Fibroblast of pulmonary artery (primary cell): ENCODE measurements at regions not wholly inside any gene's neighbourhood (a gene's known extent, or its start where the extent isn't known, plus 50 kb on each side); places are given as distances from the start of the nearest gene placed in this dataset.
A peak's percentile ranks its signal among the peaks of the same experiment; 100 is the strongest.
"Not testable (repeated sequence)": the region's sequence is repeated elsewhere in the genome, so short reads cannot be mapped to it uniquely, and the experiment has no call there.

Experiments used
- DNase-seq: peaks from one replicate; pipeline ENCODE4 v3.0.0-alpha.2; 2010; ENCODE audit warnings: low read depth
- H3K4me3 ChIP-seq: replicated peaks from 2 replicates; pipeline ENCODE4 v1.5.1; 2011; ENCODE audit warnings: low read depth, mild to moderate bottlenecking, control low read depth, low read length, moderate library complexity
- TF ChIP-seq, protein P1 (sequence below): IDR thresholded peaks from 2 replicates; pipeline ENCODE4 v1.5.1; 2011; ENCODE audit warnings: mild to moderate bottlenecking, control low read depth, low read length, inconsistent platforms; ENCODE audit errors: missing control alignments

DNA sequence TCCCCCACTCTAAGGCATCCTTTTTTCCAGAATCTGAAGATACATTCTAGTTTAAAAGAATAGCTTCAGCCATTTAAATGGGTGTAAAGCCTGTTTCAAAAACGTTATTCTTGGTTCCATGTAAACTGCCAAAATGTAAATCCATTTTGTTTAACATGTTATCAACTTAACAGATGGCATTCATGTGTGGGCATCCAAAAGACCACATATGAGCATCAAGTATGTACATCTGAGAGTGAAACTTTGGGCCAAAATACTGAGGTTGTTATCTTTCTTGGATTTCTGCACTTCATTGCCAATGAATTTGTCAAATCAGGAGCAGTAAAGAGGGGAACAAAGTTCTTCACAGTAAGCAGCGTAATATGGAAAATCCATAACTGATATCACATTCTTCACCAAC is 395.4 kb downstream of the ZNF804A start:
- no peak for DNase-seq
- TF ChIP-seq, protein P1, sequence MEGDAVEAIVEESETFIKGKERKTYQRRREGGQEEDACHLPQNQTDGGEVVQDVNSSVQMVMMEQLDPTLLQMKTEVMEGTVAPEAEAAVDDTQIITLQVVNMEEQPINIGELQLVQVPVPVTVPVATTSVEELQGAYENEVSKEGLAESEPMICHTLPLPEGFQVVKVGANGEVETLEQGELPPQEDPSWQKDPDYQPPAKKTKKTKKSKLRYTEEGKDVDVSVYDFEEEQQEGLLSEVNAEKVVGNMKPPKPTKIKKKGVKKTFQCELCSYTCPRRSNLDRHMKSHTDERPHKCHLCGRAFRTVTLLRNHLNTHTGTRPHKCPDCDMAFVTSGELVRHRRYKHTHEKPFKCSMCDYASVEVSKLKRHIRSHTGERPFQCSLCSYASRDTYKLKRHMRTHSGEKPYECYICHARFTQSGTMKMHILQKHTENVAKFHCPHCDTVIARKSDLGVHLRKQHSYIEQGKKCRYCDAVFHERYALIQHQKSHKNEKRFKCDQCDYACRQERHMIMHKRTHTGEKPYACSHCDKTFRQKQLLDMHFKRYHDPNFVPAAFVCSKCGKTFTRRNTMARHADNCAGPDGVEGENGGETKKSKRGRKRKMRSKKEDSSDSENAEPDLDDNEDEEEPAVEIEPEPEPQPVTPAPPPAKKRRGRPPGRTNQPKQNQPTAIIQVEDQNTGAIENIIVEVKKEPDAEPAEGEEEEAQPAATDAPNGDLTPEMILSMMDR, result no peak
- H3K4me3 ChIP-seq, result no peak overlapping the region

DNA sequence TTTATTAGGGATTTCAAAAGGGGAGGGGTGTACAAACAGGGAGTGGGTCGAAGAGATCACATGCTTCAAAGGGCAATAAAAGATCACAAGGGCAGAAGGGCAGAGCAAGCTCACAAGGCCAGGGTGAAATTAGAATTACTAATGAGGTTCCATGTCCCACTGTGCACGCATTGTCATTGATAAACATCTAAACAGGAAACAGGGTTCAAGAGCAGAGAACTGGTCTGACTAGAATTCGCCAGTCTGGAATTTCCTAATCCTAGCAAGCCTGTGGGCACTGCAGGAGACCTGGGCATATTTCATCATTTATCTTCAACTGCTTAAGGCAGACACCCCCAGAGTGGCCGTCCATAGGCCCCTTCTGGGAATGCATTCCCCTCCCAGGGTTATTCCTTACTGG is 408.2 kb downstream of the ZNF804A start:
- TF ChIP-seq, protein P1, result no peak
- DNase-seq, result no peak
- H3K4me3 ChIP-seq, result no peak overlapping the region

DNA sequence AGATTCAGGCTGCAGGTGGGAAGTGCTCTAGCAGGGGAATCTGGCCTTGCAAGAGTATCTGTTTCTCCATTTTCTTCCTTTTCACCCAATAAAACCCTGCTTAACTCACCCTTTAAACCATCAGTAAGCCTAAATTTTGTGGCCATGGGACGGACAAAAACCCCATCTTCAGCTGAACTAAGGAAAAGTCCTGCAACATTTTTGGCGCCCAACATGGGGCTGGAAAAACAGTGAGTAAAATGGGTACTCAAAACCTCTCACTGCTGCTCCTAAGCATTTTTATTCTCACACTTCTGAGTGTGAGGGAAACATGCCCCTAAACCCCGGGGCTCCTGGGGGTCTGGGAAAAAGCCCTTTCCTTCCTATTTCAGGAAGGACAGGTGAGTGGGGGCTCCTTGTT is 414.3 kb downstream of the ZNF804A start:
- TF ChIP-seq, protein P1, result no peak
- H3K4me3 ChIP-seq, result no peak overlapping the region
- peak; percentile 11 for DNase-seq

DNA sequence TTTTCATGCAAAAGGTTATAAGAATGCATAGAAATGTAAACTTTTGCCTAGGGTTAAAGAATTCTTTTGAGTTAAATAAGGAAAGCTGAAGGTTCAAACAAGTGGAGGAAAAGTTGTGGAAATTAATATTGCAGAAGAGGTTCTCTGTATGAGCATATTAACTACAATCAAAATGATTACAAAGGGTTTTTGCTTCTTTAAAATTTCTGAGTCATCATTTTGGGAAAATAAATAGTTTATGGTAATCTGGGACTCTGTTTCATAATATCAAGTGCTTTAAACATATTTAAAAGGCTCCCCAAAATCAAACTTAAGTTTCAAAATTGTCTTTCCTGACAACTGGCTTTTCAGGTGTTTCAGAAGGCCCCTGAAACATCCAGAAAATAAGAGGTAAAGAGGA is 415.7 kb downstream of the ZNF804A start:
- TF ChIP-seq, protein P1, result no peak
- DNase-seq, result no peak
- H3K4me3 ChIP-seq, result no peak overlapping the region

DNA sequence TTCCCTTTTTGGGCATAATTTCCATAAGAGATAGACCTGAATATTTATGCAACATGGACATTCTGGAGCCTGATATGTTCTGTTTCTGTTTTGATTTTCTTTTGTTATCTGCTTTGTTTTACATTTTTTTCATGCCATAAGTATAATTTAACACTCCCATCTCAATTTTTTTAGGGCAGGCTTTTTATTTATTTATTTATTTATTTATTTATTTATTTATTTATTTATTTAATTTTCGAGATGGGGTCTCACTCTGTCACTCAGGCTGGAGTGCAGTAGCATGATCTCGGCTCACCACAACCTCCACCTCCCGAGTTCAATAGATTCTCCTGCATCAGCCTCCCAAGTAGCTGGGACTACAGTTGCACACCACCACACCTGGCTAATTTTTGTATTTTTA is 427.6 kb downstream of the ZNF804A start:
- not testable (repeated sequence) for DNase-seq, H3K4me3 ChIP-seq

DNA sequence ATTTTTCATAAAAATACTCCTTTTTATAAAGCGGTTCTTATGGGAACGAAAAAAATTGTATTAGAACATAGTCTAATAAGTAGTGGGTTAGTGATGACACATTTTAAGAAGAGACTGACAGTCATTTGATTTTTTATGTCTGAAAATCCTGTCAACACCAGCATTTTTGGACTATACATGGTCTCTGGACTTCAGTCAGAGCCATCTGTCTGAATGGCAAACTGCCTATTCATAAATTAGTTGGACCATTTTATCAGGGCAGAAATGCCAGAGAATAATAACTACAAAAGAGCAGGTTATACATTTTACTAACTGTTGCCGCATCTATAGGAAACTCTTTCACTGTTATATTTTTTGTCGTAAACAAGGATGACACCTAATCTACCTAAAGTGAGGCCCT is 437.6 kb downstream of the ZNF804A start:
- H3K4me3 ChIP-seq, result no peak overlapping the region
- TF ChIP-seq, protein P1, result no peak
- DNase-seq, result no peak

DNA sequence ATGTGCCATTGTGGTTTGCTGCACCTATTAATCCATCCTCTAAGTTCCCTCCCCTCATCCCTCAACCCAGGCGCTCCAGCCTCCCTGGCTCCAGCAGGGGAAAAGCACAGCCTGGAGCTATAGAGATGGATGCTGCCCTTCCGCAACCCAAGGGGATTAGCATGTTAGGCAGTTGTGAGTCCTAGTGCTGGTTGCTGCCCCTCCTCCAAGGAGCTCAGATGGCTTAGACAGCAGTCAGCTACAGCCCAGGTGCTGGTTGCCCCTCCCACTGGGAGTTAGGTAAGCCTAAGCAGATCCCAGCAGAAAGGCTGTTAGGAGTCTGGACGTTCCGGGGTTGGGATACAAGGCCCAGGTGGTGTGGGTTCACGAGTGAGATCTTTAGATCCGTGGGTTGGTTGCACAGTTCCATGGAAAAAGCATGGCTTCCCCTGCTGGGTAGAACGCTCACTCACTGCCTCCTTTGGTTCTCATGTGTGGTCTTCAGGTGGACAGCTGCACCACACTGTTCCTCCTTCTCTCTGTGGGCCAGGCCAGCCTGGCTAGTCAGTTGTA is 446.1 kb downstream of the ZNF804A start:
- no peak for DNase-seq
- TF ChIP-seq, protein P1, result no peak
- no peak overlapping the region for H3K4me3 ChIP-seq
